NCI-H446 (cell line): ENCODE measurements at regions not wholly inside any gene's neighbourhood (a gene's known extent, or its start where the extent isn't known, plus 50 kb on each side); places are given as distances from the start of the nearest gene placed in this dataset.

Source experiments
- DNase-seq, 2 experiments: peaks; one replicate each; lab custom pipeline; 2025; lab: John Stamatoyannopoulos, UW

GRCh38 chr14:49999146-49999761, 106.4 kb downstream of the ARF6 start:
- DNase-seq: no peak

DNA sequence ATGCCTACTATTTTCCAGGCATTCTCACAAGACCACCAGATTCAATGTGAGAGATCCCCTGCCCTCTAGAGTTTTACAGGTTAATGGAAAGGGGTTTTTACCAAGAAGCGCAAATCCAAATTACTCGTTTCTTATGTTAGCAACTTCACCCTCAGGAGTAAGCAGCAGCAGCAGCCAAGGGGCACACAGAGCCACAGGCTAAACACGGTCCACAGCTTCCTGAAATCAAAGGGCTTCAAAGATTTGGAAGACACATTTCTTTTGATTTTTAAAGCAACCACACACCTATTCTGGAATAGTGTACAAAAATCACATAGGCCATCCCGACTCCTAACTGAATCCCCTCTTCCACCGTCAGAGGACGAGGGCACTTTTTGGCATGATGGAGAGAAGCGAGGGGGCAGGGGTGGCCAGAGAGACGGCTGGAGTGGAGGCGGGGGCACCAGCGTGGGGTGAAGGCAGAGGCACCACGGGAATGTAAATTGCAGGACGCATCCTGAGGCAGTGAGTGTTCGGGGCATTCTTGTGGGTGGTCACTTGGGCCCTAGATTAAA, 107.0 kb downstream of the ARF6 start:
- no peak for DNase-seq

- DNase-seq: no peak
Observed at GRCh38 chr14:50000380-50001150, 107.7 kb downstream of the ARF6 start.

- no peak for DNase-seq
Observed at GRCh38 chr14:50001151-50001998, 108.5 kb downstream of the ARF6 start.

DNA sequence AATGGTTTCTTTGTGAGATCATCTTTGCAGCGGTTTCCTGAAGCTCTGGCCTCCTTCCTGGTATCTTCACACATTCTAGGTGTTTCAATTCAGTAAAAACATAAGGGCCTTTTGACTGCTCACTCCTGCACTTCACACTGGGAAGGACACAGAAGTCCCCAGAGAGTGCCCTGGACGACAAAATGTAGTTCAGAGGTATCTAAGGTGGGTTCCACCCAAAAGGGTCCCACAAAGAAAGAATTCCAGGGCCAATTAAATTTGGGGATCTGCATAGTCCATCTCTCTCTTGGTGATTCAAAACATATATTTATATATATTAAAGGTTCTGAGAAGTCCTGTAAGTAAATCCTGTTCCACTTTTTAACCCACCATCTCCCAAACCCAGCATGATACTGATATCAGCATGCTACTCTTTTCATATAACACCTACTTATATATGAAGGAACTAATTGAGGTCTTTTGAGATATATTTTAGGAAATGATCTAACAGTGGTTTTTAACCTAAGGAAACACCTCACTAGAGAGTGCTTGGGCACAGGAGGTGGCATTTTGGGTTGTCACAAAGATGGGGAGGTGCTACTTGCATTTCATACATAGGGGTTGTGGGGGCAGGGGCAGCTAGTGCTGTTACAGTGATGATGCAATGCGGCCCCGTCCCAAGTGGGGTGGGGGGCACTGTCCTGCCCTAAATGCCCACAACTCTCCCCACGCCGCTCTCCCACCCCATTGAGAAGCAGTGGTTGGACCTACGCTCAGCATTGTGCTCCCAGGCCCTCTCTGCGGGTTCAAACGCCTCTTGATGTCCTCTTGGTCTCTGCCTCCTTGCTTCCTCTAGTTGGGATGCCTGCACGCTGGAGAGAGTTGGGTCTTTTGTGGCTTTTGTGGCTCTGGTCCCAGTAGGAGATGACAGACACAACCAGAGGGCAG, 109.4 kb downstream of the ARF6 start:
- DNase-seq: no peak

GRCh38 chr14:50002926-50003212, 110.0 kb downstream of the ARF6 start:
- DNase-seq: no peak

DNA sequence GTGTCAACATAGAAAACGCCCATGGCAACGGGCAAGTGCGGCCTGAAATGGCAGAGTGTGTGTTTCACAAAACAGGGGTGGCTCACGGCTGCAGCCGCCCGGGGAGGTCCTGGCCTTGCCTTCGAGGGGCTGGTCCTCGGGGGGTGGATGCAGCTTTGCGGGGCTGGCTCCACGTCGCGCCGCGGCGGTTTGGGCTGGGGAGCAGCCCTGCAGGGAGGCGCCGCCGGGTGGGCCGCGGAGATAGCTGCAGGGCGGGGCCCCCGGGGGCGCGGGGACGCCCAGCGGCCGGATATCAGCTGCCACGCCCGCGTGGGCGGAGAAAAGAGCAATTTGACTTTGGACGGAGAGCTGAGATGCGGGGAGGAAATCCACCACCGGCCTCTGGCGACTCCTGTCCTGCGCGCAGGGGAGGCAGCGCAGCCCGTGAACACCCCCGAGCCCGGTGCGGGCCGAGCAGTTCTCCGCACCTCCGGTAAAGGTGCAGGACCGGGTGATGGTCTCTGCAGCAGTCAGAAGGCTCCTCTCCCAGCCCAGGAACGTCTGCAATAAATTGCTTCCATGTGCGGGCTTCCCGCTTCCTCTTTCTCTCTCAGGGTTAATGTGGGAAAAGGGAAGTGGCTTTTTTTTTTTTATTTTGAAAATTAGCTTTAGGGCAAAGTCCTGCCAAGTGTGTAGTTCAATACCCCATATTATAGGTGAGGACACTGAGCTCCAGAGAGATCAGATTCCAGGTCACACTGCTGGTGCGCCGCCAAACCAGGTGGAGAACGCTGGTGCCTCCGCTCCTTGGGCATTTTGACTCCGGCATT, 110.5 kb downstream of the ARF6 start:
- DNase-seq: no peak

GRCh38 chr14:50006141-50006540, 110.2 kb downstream of the VCPKMT start:
- no peak for DNase-seq

DNA sequence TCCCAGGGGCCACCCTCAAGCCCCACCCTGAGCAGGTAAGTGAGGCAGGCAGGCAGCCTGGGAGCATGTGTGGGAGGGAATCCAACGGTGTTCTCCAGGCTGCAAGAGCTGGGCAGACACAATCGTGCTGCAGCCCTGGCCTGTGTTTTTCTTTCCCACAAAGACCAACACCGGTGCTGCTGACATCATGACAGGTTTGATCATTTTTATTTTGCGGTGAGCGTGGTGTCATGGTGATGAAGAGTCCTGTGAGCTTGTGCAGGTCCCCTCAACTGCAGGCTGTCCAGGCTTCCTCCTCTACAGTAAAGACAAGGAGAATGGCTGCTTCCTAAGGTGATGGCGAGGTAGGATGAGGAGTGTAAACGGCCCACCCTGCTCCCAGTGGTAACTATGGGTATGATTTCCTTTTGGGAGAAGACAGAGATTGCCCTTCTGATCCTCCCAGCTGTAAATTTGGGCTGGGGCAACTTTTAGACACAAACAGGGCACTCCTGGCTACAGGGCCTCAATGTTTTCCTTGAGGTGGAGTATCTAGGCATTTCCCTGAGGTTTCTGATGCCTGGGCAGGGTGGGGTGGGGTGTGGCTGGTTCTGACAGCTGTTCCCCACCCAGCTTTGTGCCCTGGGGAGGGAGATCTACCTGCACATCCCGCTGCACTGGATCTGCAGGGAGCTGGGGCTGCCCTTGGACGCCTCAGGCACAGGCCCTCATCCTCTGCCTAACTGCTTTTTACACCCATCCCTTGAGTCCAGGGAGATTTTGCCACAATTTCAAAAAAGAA, 109.1 kb downstream of the VCPKMT start:
- DNase-seq: no peak

- no peak for DNase-seq
Observed at GRCh38 chr14:50008562-50008961, 107.8 kb downstream of the VCPKMT start.

DNA sequence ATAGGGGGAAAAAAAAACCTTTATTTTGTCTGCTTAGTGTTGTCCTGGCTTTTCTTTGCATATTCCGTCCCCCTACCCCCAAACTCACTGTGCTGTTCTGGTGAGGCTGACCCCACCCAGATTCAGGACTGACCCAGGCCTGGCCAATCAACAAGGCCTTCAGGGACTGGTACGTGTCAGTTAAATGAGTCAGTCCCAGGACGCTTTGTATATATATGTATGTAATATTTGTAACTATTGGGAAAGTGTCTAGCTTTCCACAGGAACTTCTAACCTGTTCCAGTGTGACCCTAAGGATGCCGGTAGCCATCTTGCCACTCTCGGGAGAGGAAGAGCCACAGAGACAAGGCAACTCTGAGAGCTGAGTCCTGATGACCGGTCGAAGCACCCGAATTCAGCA, 107.4 kb downstream of the VCPKMT start:
- DNase-seq: no peak

GRCh38 chr14:50010752-50011151, 105.6 kb downstream of the VCPKMT start:
- DNase-seq: no peak

DNA sequence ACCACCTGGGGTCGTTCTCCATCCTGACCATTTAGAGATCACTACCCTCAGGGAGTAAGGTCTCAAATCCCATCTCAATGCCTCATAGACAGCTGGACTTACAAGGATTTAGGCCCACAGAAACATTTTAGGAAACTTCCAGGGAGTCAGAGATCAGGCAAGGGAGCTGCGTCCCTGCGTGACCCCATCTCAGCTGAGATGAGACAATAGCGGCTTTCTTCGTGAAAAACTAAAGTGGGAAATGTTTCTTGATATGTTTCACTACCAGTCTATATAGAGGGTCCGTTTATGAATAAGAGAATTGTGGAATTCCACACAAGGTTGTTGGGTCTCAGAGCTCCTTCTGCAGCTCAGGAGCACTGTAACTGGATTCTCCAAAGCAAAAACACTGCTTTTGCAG, 105.1 kb downstream of the VCPKMT start:
- DNase-seq: no peak

GRCh38 chr14:50012644-50013043, 103.7 kb downstream of the VCPKMT start:
- DNase-seq: no peak

GRCh38 chr14:50013198-50013918, 103.0 kb downstream of the VCPKMT start:
- DNase-seq: no peak

DNA sequence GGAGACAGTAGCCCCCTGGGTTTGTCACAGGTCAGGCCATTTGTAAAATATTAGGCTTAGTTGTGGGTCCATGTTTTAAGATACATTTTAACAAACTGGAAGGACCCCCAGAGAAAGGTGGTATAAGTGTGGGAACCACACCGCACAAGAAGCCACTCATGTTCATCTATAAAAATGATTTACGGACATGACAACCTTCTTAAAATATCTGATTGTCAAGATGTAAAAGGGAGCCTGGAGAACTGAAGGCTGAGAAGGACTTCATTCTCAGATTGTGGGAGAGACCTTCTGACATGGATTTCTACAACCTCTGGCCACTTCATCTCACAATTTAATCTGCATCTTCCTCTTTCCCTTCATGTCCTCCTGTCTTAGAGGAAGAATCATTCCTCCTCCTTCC, 102.4 kb downstream of the VCPKMT start:
- no peak for DNase-seq

GRCh38 chr14:50014809-50015430, 101.5 kb downstream of the VCPKMT start:
- no peak for DNase-seq

DNA sequence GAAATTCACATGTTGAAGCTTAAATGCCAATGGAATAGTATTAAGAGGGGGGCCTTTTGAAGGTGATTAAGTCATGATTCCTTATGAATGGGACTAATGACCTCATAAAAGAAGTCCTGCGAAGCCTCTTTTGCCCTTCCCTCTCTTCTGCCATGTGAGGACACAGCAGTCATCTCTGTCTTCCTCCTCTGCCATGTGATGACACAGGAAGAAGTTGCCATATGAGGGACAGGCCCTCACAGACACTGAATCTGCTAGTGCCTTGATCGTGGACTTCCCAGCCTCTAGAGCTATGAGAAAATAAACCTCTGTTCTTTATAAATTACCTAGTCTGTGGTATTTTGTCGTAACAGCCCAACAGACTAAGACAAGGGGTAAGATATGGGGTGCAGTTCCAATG, 100.7 kb downstream of the VCPKMT start:
- no peak for DNase-seq
